SW 1271 (cell line): ENCODE measurements at regions not wholly inside any gene's neighbourhood (a gene's known extent, or its start where the extent isn't known, plus 50 kb on each side); places are given as distances from the start of the nearest gene placed in this dataset.

Experiments
- DNase-seq, 2 experiments: peaks; one replicate each; lab custom pipeline; 2025; lab: John Stamatoyannopoulos, UW

DNA sequence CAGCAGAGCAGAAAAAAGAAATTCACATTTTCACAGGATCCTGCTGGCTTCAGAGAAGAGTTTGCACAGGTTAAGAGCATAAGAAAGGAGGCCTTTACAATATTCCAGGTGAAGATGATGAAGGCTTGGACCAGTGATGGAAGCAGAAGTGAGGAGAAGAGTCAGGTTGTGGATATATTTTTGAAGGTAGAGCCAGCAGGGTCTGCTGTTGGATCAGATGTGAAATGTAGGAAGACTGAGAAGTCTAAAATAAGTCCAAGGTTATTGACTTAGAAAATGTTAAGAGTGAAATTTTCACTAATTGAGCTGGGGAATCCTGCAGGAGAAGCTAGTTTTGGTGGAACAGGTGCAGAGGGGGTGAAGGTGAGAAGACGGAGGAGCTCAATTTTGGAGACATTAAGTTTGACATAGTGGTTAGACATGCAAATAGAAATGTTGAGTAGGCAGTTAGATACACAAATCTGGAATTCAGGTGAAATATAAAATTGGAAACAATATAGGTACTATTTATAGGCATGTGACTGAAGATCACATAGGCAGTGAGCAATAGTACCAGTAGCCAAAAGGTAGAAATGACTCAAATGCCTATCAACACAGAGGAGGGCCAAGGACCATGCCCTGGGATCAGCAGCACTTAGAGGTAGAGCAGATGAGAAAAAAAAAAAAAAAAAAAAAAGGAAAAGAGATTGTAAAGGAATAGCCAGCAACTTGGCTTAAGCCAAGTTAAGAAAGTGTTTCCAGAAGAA, 252.0 kb downstream of the AASDHPPT start:
- DNase-seq = no peak

DNA sequence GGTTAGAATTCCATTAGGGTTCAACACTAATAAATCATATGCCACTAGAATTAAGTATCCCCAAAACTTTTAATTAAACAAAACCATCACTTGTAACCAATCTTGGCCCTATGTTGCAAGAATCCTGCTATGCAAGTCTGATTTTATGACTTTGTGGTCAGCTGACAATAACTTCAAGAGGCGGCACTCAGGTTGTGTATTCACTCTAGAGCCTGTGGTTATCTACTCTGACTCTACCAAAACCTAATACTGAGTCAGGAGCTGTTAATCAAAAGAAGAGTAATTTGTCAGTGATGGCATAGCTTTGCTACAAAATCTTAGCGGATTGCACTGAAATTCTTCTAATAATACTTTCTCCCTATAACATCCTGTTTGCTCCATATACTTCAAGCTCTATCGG, 253.7 kb downstream of the AASDHPPT start:
- no peak for DNase-seq

DNA sequence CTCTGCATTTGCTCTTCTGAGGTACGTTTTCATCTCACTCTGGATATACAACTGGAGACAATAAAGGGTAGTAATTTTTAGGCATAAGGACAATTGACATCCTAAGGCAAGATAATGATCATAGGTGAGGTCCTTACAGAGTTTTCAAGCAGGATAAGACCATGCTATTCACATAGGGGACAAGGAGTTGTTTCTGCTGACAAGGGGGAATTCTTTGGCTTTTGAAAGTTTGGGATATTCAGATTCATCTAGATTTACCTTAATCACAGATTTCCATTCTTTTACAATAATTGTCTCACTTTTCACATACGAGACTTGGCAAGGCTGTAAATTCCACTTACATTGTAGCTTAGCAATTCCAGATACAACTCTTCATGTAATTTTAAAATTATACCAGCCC, 256.2 kb downstream of the AASDHPPT start:
- DNase-seq = no peak

DNA sequence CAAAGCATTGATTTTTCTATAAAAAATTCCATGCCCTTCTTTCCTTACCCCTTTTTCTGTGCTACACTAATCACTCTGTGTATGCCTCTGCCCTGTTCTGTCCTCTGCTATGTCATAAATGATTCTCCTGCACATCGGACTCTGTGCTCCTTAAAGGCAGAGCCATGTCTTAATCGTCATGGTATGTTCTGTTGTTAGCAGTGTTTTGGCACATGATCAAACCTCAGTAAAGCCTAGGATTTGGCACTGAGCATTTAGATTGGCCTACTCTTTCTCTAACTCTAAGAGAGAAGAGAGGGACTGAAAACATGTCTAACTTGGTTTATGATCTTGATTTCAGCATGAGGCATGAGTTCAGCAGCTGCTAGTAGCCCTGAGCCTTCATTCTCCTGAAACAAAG, 266.9 kb downstream of the AASDHPPT start:
- no peak for DNase-seq

DNA sequence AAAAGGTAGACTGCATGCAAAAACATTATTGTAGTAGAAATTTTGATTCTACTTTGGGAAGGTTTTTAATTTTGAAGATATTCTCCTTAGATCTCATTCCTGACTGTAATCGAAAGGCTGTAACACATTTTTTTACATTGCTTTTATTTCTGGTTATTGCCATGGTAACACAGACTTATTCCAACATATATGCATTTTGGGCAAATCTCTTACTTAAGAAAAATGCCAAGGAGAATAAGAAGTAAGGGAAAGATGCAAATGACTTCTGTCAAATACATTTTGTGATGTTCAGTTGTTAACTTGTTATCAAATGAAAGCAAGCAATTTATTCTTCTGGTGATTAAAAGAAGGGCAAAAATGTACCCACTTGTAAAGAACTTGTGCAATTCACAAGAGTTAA, 267.5 kb downstream of the AASDHPPT start:
- DNase-seq = no peak

DNA sequence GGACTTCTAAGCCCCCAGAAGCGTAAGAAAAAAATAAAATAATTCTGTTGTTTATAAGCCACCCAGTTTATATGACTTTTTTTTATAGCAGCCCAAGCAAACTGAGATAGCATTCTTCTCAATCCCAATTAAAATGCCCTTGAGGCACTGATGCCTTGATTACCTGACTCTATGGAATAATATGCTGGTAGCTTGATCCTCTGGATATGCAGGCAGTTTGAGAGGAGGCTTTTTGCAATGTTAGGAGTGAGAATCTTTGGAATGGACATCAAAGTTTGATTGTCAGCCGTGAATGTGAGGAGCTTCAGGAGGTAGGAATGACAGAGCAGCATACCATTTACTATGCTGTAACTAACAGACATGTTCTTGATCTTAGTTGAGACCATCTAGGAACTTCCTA, 275.6 kb downstream of the AASDHPPT start:
- no peak for DNase-seq

DNA sequence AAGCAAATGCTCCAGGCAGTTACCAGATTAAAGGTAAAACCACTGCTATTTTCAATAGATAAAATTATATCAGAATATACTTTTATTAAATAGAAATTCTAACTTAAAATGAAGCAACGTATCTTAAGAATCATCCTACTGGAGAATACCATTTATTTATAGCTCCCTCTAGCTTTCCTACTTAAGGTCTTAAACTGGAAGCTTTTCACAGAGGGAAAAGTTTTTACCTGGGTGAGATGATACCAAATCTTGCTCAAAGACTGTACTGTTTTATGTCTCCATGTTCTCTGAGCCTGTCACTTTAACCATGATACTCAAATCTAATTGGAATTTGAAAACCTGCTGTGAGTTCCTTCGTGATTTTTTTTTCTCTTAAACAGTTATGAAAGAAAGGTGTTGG, 291.8 kb downstream of the AASDHPPT start:
- peak in 1 of 2 experiments; percentile 47 for DNase-seq

DNA sequence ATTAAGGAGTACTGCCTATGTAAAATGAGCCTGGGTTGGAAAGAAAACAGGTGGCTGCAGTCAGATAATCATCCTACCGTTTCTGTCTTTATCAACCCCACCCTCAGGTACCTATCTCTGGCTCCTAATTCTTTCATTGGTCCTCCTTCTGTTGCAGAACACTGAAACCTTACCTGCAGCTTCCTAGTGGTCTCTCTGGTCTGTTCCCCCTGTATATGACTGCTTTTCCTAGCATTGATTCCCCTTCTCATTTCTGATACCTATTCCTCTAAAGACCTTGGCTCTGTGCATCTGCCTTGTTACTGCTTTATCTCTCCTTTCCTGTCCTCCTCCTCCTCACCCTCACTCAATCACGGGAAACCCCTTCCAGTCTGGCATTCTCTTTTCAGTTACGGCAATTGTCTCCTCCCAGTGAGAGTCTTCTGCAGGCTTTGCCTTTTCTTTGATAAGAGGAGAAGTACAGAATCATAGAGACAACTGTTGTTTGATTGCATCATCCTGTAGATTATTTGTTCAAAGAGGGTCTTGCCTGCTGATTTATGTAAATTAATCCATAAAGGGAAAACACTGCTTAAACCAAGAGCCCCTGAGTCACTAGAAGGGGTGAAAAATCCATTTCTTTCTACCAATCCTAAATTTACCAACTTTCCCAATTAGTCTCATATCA, 301.2 kb downstream of the AASDHPPT start:
- DNase-seq = no peak

DNA sequence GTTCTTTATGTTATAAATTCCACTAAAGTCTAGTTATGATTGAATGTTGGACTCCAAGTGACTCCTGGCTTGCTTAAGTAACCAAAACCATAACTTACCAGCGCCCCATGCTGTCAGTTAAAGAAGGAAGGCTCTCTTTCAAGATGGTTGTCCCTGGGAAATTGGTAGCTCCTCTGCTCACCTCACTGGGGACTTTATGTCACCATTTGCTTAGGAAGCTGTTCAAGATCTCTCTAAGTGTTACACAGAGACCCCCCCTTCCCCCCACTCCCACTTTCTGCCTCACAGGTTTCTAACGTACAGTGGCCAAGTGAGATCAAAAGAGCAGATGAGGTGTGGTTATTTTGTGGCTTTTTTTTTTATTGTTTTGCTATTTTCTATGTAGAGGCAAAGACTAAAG, 301.8 kb downstream of the AASDHPPT start:
- DNase-seq = no peak

DNA sequence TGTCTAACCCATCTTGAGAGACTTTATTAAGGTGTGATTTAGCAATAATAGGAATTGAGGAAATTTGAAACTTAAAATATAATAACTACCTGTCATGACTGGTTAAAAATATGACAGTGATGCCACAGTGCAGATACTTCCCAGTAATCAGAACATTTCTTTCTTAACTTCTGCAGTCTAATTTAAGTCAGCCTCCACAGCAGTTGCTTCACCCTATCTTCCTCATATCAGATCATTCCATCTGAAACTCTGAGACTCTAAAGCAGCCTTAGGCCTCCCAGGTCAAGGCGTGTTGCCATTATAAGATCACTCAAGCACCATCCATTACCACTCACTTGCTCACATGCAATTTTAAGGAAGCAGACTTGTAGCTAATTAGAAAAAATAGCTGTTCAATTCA, 302.2 kb downstream of the AASDHPPT start:
- no peak for DNase-seq

DNA sequence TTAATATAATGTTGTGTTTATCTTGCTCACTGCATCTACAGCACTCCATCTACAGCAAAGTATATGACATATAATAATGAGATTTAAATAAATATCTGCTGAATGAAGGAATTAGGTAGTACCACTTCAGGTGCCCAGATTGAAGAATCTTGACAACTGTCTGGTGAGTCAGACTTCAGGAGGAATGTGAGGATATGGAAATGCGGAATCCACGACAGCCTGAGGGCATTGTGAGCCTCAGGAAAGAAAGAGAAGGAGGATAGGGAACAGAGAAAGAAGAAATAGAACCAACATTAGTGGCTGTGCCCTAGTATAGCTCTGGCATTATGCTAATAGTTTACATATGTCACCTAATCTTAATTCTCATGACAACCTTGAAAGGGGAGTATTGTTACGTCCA, 304.4 kb downstream of the AASDHPPT start:
- DNase-seq = no peak

DNA sequence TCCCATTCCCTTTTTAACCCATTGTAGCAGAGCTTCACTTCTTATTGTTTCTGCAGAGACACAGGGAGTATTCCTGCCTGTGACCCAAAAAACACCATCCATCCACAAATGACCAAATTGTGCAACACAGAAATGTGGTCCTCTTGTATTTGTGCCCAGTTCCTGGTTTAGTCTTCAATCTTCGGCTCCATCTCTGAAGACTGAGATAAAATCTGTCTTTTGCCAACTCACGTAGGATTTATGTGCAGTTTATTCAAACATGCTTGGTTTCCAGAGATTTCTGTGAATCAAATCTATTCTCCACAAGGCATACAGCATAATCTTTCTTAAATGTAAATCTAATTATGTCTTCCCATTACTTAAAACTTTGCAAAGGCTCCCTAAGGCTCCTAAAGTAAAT, 307.0 kb downstream of the AASDHPPT start:
- DNase-seq = no peak

DNA sequence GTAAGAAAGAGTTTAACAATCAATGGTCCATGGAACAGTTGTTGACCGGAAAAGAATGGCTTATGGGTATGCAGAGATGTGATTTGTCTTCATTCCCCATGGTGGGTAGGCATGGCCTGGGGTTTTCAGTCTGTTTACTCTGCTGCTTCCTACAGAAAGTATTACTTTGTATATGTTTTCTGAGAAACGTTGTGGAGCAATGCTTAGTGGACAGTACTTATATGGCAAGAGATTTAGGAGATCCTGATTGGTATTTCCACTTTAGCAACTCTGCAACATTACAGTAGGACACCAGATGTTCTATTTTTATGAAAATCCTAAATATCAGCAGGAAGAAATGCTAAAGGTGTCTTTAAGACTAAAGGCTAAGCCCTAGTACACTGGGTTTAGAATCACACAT, 309.1 kb downstream of the AASDHPPT start:
- DNase-seq = no peak

DNA sequence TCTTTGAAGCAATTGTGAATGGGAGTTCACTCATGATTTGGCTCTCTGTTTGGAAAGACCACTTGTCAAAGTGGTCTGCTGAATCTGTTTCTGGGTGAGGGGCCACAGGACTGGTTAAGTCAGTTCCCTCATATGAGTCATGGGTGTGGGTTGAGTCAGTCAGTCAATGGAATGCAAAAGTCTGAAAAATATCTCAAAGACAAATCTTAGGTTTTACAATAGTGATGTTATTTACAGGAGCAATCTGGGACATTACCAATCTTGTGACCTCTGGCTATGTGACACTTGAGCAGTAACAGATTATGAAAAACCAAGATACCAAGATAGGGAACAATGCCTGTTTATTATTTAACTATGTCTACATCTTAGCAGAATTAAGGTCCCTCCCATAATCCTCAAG, 311.6 kb downstream of the AASDHPPT start:
- DNase-seq = peak in 1 of 2 experiments; percentile 35

DNA sequence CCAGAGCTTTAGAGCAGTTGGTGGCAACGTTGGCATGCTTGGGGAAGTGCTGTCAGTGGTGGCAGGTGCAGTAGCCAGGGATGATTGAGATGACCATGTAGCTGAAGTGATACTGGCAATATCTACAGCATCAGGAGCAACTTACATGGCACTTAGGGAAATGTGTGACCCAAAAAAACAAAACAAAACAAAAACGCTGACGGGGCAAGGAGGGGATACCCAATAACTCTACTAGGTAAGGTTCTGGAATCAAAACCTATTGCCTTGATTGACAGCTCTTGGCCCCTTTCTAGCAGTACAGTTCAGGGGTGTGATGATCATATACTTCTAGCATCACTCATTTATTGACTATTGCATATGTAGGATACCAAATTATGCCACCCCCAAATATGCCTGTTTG, 312.6 kb downstream of the AASDHPPT start:
- no peak for DNase-seq

DNA sequence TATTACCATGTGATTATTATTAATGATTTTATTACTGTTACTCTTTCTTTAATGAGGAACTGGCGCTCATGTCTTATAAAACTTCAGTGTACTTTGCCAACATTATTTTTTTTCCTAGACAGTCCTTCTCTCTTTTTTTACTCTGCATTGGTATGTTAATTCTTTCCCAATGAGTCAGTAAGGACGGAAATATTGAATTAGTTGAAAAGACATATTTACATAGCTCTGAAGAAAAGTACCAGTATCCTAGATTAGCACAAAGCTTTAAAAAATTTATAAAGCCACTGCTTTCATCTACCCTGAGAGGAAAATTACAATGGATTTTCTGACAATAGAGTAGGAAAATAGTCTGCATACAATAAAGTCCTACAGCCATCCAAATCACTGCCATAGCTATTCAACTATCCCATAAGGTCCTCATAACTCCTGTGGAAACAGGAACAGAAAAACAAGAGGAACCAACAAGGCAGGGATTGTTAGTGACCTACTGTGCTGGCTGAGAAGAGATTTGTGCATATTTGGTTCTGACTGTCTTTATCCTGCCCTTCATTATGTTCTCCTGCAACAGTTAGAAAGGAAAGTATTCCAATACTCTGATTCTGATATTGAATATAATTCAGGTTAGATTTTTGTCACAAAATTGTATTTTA, 314.4 kb downstream of the AASDHPPT start:
- DNase-seq = peak in 1 of 2 experiments; percentile 74

DNA sequence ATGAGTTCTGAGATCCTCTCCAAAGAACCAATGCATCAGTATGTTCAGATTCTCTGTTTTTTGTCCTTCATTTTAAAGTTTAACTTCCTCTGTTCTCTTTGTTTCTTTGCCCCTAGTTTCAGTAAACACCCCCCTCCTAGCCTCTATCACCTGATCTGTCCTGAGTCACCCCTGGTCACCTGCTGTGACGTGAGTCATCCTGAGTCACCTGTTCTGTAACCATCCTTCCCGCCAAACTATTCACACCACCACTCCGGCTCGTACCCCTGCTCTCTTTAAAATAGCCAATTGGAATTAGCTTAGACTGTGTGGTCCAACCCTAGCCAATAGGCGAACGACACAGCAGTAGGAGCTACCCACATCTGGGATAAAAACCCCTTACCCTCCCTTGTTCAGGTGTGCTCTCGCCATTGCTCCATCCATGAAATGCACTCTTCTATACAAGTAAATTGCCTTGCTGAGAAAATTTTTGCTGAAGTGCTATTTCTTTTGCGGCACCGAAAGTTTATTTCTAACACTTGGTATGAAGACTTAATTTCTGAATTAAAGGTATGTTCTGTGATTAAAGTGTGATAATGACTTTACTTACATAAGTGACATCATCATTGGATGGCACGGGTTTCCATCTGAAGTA, 318.4 kb downstream of the AASDHPPT start:
- no peak for DNase-seq

DNA sequence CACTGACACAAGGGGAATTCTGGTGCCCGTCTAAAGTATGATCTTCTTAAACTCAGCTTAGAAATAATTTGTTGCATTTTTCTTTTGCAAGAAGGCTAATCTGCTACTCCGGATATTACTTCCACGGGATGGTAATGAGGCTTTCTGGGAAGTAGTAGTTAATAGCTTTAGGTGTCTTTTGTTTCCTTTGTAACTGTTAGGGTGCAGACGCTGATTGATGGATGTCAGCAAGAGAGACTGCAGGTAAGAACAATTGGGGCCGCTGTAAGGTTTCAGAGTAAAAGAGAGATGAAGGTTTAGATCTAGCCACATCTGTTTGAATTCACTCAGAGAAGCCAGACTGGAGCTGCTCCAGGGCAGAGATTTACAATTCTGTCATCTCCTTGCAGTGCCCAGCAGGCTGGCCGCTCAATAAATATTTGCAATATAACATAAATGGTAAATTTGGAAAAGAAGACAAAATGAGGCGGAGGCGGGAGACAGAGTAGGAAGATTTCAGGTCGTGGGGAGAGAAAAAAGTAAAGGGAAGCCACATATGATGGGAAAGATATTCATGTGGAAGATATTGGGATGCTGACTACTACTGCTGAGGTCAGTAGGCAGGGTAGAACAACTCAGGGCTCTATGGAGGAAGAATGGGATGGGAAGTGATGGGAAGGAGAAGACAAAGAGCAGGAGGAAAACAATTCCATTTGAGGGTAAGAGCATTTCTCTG, 320.5 kb downstream of the AASDHPPT start:
- DNase-seq = no peak

DNA sequence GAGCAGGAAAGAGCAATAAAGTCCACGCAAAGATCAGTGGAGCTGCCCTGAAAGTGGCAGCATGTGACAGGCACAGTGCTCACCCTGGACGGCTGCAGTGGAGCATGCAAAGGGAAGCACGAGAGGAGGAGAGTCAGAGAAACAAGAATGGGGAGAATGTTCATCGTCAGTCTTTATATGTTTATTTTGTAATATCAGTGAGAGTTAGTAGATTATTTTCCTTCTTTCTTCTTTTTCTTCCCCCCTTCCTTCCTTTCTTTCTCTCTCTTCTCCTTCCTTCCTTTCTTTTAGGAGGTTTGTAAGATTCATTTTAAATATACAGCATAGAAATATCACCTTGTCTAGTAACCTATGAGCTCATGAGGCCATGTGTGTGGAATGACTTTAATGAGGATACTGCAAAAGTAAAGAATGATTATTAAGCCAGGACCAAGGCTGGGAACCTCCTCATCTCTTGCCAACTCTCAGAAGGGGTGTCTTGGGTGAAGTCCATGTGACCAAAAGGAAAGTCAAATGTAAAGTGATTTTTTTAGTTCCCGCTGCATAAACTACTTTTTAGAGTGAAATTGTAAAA, 321.1 kb downstream of the AASDHPPT start:
- no peak for DNase-seq

DNA sequence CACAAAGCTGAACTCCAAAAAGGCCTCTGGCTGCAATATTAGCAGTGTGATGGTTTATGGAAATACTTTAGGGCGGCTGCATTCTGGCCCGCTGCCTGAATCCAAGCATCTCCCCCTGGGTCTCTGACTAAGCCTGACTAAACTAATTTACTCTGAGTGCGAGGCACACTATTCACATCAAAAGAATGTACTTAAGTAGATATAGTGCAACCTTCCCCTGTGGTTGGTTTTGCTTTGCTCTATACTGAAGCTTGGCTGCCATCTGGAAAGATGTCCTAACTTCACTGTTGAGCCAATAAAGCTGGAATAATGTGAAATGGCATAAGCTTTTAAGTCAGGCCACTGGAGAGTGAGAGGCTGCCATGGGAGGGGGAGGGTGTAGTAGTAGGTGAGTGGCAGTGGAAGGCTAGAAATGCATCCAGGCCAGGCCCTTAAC, 321.6 kb downstream of the AASDHPPT start:
- DNase-seq = peak; percentile 85 to 94

DNA sequence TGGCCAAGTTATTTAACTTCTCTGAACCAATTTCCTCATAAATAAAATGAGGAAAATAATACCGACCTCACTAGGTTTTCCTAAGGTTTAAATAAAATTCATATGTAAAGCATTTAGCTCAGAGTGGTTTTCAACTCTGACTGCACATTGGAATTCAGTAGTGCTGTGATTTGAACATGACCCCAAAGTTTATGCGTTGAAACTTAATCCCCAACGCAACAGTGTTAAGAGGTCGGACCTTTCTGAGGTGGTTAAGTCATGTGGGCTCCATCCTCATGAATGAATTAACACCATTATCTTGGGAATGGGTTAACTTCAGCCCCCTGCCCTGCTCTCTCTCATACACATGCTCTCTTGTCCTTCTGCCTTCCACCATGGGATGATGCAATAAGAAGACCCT, 322.2 kb downstream of the AASDHPPT start:
- no peak for DNase-seq
